ENCODE measurements at regions not wholly inside any gene's neighbourhood (a gene's known extent, or its start where the extent isn't known, plus 50 kb on each side); places are given as distances from the start of the nearest gene placed in this dataset.

GRCh38 chr7:41796331-41796730 lies 93.4 kb upstream of the INHBA start:
- no peak for TF ChIP-seq EZH2 (IDR thresholded peaks at IDR 0.05)
- TF ChIP-seq CTCF (IDR thresholded peaks at IDR 0.05): no peak

All from neural progenitor cell (in vitro differentiated cells).